CMK (cell line): ENCODE measurements at regions not wholly inside any gene's neighbourhood (a gene's known extent, or its start where the extent isn't known, plus 50 kb on each side); places are given as distances from the start of the nearest gene placed in this dataset.
"Not testable (repeated sequence)": the region's sequence is repeated elsewhere in the genome, so short reads cannot be mapped to it uniquely, and the experiment has no call there.

Experiments used
- DNase-seq: peaks from one replicate; pipeline ENCODE4 v3.0.0-alpha.2; 2010; ENCODE audit warnings: low read depth

- DNase-seq, result no peak
Measured at GRCh38 chr15:38614621-38615020, 50.0 kb upstream of the RASGRP1 start.

DNA sequence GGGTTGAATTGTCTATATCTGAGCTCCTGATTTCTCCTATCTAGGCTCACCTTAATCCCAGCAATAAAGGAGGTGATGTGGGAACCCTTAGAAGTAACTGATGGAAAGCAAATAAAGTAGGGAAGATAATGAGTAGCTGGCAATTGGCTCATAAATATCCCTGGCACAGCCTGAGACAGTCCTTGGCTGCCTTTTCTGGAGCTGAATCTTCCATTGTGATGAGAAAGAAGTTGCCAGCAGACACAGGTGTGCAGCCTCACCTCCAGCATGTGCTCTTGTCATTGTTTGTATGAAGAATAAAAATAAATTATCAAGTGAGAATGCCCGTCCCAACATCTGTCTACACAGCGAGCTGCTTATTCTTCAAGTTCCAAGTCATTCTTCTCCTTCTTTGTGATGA, 53.2 kb upstream of the RASGRP1 start:
- DNase-seq, result no peak

- no peak for DNase-seq
Measured at GRCh38 chr15:38618242-38618955, 53.8 kb upstream of the RASGRP1 start.

- DNase-seq, result no peak
Measured at GRCh38 chr15:38620098-38620497, 55.5 kb upstream of the RASGRP1 start.

GRCh38 chr15:38620851-38621594, 56.4 kb upstream of the RASGRP1 start:
- DNase-seq, result no peak

GRCh38 chr15:38622304-38622703, 57.7 kb upstream of the RASGRP1 start:
- DNase-seq, result no peak

GRCh38 chr15:38622908-38623307, 58.3 kb upstream of the RASGRP1 start:
- DNase-seq, result no peak

- DNase-seq, result no peak
Measured at GRCh38 chr15:38623744-38624143, 59.1 kb upstream of the RASGRP1 start.

DNA sequence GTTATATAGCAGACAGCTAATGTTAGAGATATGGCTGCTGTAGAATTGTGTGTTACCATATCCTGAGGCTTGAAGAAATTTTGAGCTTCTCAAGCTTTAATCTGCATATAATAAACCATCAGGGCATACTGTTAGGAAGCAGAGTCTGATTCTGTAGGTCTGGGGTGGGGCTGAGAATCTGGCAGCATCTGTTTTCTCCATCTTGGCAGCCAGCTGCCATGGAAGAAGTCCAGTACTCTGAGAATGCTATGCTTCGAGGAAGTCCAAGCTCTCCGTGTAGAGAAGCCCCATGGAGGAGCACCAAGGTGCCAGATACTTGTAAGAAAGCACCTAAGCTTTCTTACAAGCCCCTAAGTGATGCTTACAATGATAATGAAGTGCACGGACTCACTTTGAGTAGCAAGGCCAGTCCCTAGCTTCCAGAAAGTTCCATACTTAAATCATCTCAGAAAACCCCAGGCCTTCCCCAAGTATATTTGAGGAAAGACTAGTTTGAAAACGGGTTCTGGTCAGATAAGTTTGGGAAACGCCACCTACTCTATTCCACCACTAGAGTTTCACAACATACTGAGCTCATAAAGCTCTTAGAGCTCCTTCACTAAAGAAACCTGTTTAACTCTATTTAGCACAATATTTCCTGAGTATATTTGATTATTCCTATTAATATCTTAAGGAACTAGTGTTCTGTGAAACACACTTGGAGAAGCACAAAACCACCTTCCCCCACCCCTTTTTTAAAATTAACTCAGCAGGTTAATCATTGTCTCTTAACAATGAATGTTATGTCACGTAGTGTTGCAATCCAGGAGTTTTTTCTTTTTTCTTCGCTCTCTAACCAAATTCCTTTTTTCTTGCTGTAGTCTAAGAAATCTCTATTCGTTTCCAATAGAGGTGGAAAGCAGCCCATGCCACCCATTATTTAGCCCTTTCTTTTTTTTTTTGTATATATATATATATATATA, 59.9 kb upstream of the RASGRP1 start:
- DNase-seq, result no peak

DNA sequence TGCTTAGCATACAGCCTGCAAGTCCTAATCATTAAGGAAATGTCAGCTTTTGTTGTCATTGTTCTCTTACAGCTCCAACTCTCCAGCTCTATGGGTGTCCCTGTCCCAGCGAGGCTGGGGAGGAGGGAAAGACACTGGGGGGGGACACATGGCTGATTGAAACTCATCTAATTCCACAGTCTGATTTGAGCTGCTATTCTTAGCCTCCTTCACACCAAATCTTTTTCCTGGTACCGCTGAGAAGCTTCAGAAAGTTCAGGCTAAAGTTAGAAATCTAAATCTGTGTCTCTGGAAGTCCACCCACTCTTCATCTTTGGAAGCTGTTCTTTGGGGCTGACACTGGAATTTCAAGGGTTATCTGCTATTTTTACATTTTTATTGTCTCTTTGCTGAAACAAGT, 61.3 kb upstream of the RASGRP1 start:
- DNase-seq, result no peak

- DNase-seq, result no peak
Measured at GRCh38 chr15:38626443-38627050, 61.9 kb upstream of the RASGRP1 start.

DNA sequence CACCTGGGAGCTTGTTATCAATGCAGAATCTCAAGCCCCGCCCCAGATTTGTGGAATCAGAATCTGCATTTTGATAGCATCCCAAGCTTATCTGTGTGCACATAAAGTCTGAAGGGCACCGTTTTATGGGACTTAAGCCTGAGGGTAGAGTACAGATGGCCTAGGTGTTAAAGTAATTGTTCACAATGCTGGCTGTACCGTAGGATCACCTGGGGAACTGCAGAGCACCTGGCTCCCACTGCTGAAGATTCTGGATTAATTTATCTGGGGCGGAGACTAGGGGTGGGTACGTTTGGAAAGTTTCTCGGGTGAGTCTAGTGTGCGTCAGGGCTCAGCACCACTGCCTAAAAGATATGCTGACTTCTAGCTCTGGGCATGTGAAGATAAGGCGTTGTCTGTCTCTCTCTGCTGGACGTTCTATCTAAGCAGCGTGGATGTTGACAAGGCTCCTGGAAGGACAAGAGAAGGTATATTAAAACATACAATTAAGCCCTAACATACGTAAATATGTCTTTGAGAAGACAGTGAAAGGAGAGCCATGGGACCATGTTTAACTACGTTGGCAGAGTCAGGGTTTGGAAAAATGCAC, 63.2 kb upstream of the RASGRP1 start:
- no peak for DNase-seq

GRCh38 chr15:38631119-38632075, 66.8 kb upstream of the RASGRP1 start:
- DNase-seq, result no peak

- no peak for DNase-seq
Measured at GRCh38 chr15:38635170-38635569, 70.6 kb upstream of the RASGRP1 start.

GRCh38 chr15:38636597-38636996, 72.0 kb upstream of the RASGRP1 start:
- no peak for DNase-seq

DNA sequence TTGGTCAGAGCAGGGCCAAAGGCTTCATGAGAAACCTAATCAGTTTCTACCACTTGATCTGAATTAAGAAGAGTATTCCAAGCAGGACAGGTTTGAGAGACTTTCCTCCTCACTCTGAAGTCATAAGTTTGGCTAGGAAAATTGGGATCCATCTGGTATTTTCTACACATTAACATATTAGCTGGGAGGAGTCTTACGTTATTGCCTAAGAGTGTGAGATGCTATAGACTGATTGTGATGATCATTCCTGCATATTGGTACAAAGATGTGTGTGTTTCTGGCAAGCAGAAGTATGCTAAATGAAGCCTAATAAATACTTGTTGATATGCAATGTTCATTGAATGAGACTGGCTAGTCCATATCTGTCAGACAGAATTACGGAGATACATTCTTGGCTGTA, 73.5 kb upstream of the RASGRP1 start:
- no peak for DNase-seq

DNA sequence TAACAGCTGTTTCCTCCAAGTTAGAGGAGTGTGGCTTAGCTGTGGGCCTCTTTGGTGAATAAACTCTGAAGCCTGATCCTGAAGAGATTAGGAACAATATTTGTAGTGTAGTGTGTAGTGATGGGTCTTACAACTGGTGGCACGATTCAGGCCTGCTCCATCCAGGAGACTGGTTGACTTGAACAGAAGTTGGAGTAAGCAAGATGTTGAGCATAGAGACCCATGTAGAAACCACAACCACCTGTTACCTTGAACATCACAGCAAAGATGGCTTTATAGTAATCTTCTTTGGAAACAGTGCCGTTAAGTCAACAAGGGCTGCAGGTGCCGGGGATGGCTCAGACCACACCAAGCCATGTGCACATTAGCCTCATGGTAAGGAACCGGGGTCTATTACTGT, 74.2 kb upstream of the RASGRP1 start:
- no peak for DNase-seq

- DNase-seq, result no peak
Measured at GRCh38 chr15:38642689-38643270, 78.2 kb upstream of the RASGRP1 start.

- DNase-seq, result not testable (repeated sequence)
Measured at GRCh38 chr15:38644353-38644752, 79.7 kb upstream of the RASGRP1 start.

DNA sequence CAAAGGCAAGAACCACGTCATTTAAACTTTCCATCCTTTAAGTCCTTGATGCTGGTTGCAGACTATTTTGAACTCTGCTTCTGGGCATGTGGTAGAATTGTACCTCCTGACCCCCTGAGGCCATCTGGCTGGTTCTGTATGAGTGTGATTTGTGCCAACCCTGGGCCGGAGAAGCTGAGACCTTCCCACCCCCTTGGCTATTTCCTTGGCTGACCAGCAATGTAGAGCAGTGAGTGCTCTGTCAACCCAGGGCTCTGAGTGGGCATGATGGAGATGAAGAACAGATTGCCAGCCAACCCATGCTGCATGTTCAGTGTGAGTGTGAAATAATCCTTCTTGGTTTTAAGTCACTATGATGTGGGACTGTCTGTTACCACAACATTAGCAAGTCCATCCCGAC, 82.1 kb upstream of the RASGRP1 start:
- DNase-seq, result no peak
